H1 (cell line): ENCODE measurements at regions not wholly inside any gene's neighbourhood (a gene's known extent, or its start where the extent isn't known, plus 50 kb on each side); places are given as distances from the start of the nearest gene placed in this dataset.

Experiments used
- CTCF ChIA-PET: fragments of 300-600 bp; sonication (Branson Sonifier 250); formaldehyde crosslinking; loops from one replicate; lab custom pipeline; 2021; ENCODE audit not compliant: partially characterized antibody; lab: Charles Lee
- POLR2A ChIA-PET: fragments of 300-600 bp; sonication (Branson Sonifier 250); formaldehyde crosslinking; loops from one replicate; lab custom pipeline; 2021; ENCODE audit warnings: inconsistent platforms; ENCODE audit not compliant: partially characterized antibody; lab: Charles Lee
- DNase-seq, 2 experiments: peaks; one replicate each; pipeline versions ENCODE4 v3.0.0 to v3.0.0-alpha.2; 2010 to 2022; ENCODE audit warnings: low spot score in 2 of 2, low read depth in 1 of 2, mixed read lengths in 1 of 2
- FAIRE-seq: peaks from 2 replicates; lab custom pipeline; 2011; peaks lifted over from hg19 to GRCh38; lab: Jason Lieb, UNC
- H2AFZ ChIP-seq: 2 replicates; pipeline ENCODE4 v1.8.1; 2012; ENCODE audit warnings: low read length, inconsistent platforms
- H2AK5ac ChIP-seq: 2 replicates; pipeline ENCODE4 v1.6.1; 2013; ENCODE audit warnings: low read depth, low read length
- H2BK120ac ChIP-seq: replicated peaks from 2 replicates; pipeline ENCODE3; 2013; ENCODE audit warnings: low read depth, low read length, inconsistent platforms
- H2BK12ac ChIP-seq: 2 replicates; pipeline ENCODE4 v1.6.1; 2013; ENCODE audit warnings: low read depth, low read length
- H2BK15ac ChIP-seq: 2 replicates; pipeline ENCODE4 v1.6.1; 2013; ENCODE audit warnings: low read length
- H2BK20ac ChIP-seq: 2 replicates; pipeline ENCODE4 v1.6.1; 2013; ENCODE audit warnings: low read length
- H2BK5ac ChIP-seq: 2 replicates; pipeline ENCODE4 v1.6.1; 2013; ENCODE audit warnings: low read depth, low read length
- H3K14ac ChIP-seq: 2 replicates; pipeline ENCODE4 v1.6.1; 2013; ENCODE audit warnings: inconsistent platforms; ENCODE audit not compliant: insufficient read length
- H3K18ac ChIP-seq: 2 replicates; pipeline ENCODE4 v1.6.1; 2013; ENCODE audit warnings: low read length; ENCODE audit errors: extremely low read depth
- H3K23ac ChIP-seq: 2 replicates; pipeline ENCODE4 v1.6.1; 2013; ENCODE audit warnings: inconsistent platforms; ENCODE audit not compliant: insufficient read length
- H3K23me2 ChIP-seq: 2 replicates; pipeline ENCODE4 v1.6.1; 2013; ENCODE audit warnings: low read depth, low read length
- H3K27ac ChIP-seq: 2 replicates; pipeline ENCODE4 v1.6.1; 2011; ENCODE audit warnings: low read depth, low read length, inconsistent platforms
- H3K27me3 ChIP-seq, 4 experiments: replicated peaks in 1 of 4; 1 replicate in 1 of 4; 2 replicates in 3 of 4; pipeline versions ENCODE4 v1.6.1 to v1.8.1; 2011 to 2013; ENCODE audit warnings: low read length in 3 of 4, mild to moderate bottlenecking in 3 of 4, inconsistent platforms in 2 of 4, mixed read lengths in 2 of 4, moderate library complexity in 1 of 4; ENCODE audit not compliant: control insufficient read depth in 3 of 4, insufficient read depth in 3 of 4; ENCODE audit errors: extremely low read depth in 1 of 4
- H3K36me3 ChIP-seq, 4 experiments: 2 replicates each; pipeline versions ENCODE4 v1.6.1 to v1.8.1; 2011 to 2013; ENCODE audit warnings: mild to moderate bottlenecking in 4 of 4, low read length in 3 of 4, moderate library complexity in 2 of 4, control low read depth in 1 of 4, inconsistent platforms in 1 of 4; ENCODE audit not compliant: insufficient read depth in 4 of 4, control insufficient read depth in 2 of 4
- H3K4ac ChIP-seq: replicated peaks from 2 replicates; pipeline ENCODE3; 2013; ENCODE audit warnings: low read length, low read depth, mixed read lengths, inconsistent platforms; ENCODE audit not compliant: insufficient read length
- H3K4me1 ChIP-seq, 4 experiments: replicated peaks in 1 of 4; 1 replicate in 1 of 4; 2 replicates in 3 of 4; pipeline versions ENCODE4 v1.6.1 to v1.8.1; 2011 to 2013; ENCODE audit warnings: low read length in 3 of 4, inconsistent platforms in 2 of 4, mixed read lengths in 1 of 4; ENCODE audit not compliant: insufficient read depth in 4 of 4, control insufficient read depth in 3 of 4
- H3K4me2 ChIP-seq, 2 experiments: 2 replicates each; pipeline versions ENCODE4 v1.6.1 to v1.8.1; 2011 to 2013; ENCODE audit warnings: low read depth in 2 of 2, low read length in 2 of 2, control low read depth in 1 of 2, inconsistent platforms in 1 of 2, mild to moderate bottlenecking in 1 of 2; ENCODE audit not compliant: insufficient read depth in 1 of 2
- H3K4me3 ChIP-seq, 4 experiments: fragments of 200-600, 300-600 bp in 1 of 4; sonication (generic), shearing (Covaris generic), sonication (Bioruptor Twin) in 1 of 4; 2 replicates each; pipeline versions ENCODE4 v1.5.1 to v1.8.1; 2011 to 2016; ENCODE audit warnings: low read length in 4 of 4, low read depth in 3 of 4, control low read depth in 2 of 4, inconsistent platforms in 2 of 4, mild to moderate bottlenecking in 2 of 4, mixed read lengths in 1 of 4, moderate library complexity in 1 of 4; ENCODE audit not compliant: insufficient read depth in 2 of 4; ENCODE audit errors: extremely low read depth in 1 of 4
- H3K56ac ChIP-seq: replicated peaks from 2 replicates; pipeline ENCODE3; 2013; ENCODE audit warnings: low read depth, mild to moderate bottlenecking, mixed read lengths, low read length, inconsistent platforms; ENCODE audit not compliant: insufficient read length
- H3K79me1 ChIP-seq: 2 replicates; pipeline ENCODE4 v1.6.1; 2013; ENCODE audit warnings: low read depth, low read length, control low read depth
- H3K79me2 ChIP-seq, 2 experiments: 2 replicates each; pipeline versions ENCODE4 v1.6.1 to v1.8.1; 2012 to 2013; ENCODE audit warnings: low read length in 2 of 2, mild to moderate bottlenecking in 2 of 2, inconsistent platforms in 1 of 2; ENCODE audit not compliant: insufficient read depth in 2 of 2, control insufficient read depth in 1 of 2
- H3K9ac ChIP-seq, 4 experiments: replicated peaks in 1 of 4; 1 replicate in 1 of 4; 2 replicates in 3 of 4; pipeline versions ENCODE4 v1.6.1 to v1.8.1; 2011 to 2013; ENCODE audit warnings: low read depth in 3 of 4, low read length in 3 of 4, control low read depth in 2 of 4, mild to moderate bottlenecking in 2 of 4, moderate library complexity in 2 of 4, inconsistent platforms in 1 of 4; ENCODE audit errors: extremely low read depth in 1 of 4
- H3K9me3 ChIP-seq, 2 experiments: 2 replicates each; pipeline versions ENCODE4 v1.6.1 to v1.8.1; 2012 to 2013; ENCODE audit warnings: mild to moderate bottlenecking in 2 of 2, moderate library complexity in 2 of 2, control low read depth in 1 of 2, inconsistent platforms in 1 of 2, low read depth in 1 of 2, low read length in 1 of 2, mixed read lengths in 1 of 2; ENCODE audit not compliant: insufficient read depth in 2 of 2
- H4K20me1 ChIP-seq, 2 experiments: replicated peaks in 1 of 2; 2 replicates each; pipeline versions ENCODE3 to v1.8.1; 2011 to 2013; ENCODE audit warnings: inconsistent platforms in 2 of 2, low read length in 2 of 2, mild to moderate bottlenecking in 1 of 2; ENCODE audit not compliant: insufficient read depth in 2 of 2, control insufficient read depth in 1 of 2
- H4K5ac ChIP-seq: 2 replicates; pipeline ENCODE4 v1.6.1; 2013; ENCODE audit warnings: low read length, low read depth, mixed read lengths, inconsistent platforms; ENCODE audit not compliant: insufficient read length
- H4K8ac ChIP-seq: 2 replicates; pipeline ENCODE4 v1.8.0; 2013; ENCODE audit warnings: mild to moderate bottlenecking, moderate library complexity, low read length, inconsistent platforms; ENCODE audit not compliant: insufficient read depth; ENCODE audit errors: extremely low read depth
- H4K91ac ChIP-seq: replicated peaks from 2 replicates; pipeline ENCODE3; 2013; ENCODE audit warnings: low read length, mixed read lengths, inconsistent platforms; ENCODE audit not compliant: insufficient read length
- BCL11A ChIP-seq, 2 experiments: IDR thresholded peaks; one replicate each; pipeline ENCODE4 v1.6.1; 2011; ENCODE audit warnings: low read depth in 2 of 2, low read length in 2 of 2, mild to moderate bottlenecking in 2 of 2
- E2F6 ChIP-seq: IDR thresholded peaks from 2 replicates; pipeline ENCODE4 v1.6.1; 2012; ENCODE audit warnings: inconsistent platforms
- EZH2 ChIP-seq: fragments of 200-600 bp; sonication (generic); IDR thresholded peaks from 2 replicates; pipeline ENCODE4 v1.7.1; 2012; ENCODE audit warnings: low read depth, mild to moderate bottlenecking, moderate library complexity, low read length, inconsistent platforms; ENCODE audit not compliant: severe bottlenecking
- KDM4A ChIP-seq: IDR thresholded peaks from one replicate; pipeline ENCODE4 v1.7.1; 2012; ENCODE audit warnings: low read depth, mild to moderate bottlenecking, moderate library complexity, low read length, inconsistent platforms; ENCODE audit not compliant: severe bottlenecking
- PHF8 ChIP-seq: fragments of 200-600 bp; sonication (generic); conservative IDR thresholded peaks from 2 replicates; pipeline ENCODE4 v1.7.1; 2012; ENCODE audit warnings: low read depth, mild to moderate bottlenecking, inconsistent platforms, low read length, moderate library complexity
- POLR2A ChIP-seq, 2 experiments: IDR thresholded peaks; 1 replicate in 1 of 2; 2 replicates in 1 of 2; pipeline ENCODE4 v1.6.1; 2011; ENCODE audit warnings: low read depth in 2 of 2, low read length in 2 of 2, mild to moderate bottlenecking in 2 of 2; ENCODE audit errors: control extremely low read depth in 1 of 2
- POU5F1 ChIP-seq: IDR thresholded peaks from 2 replicates; pipeline ENCODE4 v1.6.1; 2011; ENCODE audit warnings: low read depth, mild to moderate bottlenecking, low read length, moderate library complexity
- RAD21 ChIP-seq, 2 experiments: IDR thresholded peaks in 1 of 2; conservative IDR thresholded peaks in 1 of 2; 2 replicates each; pipeline ENCODE4 v1.6.1; 2011; ENCODE audit warnings: low read depth in 2 of 2, low read length in 2 of 2, improper control_type of control experiment in 1 of 2, inconsistent platforms in 1 of 2, mild to moderate bottlenecking in 1 of 2, moderate library complexity in 1 of 2
- RFX5 ChIP-seq: IDR thresholded peaks from 2 replicates; pipeline ENCODE4 v1.6.1; 2011; ENCODE audit warnings: low read depth, low read length, improper control_type of control experiment, borderline replicate concordance
- SIN3A ChIP-seq, 2 experiments: IDR thresholded peaks in 1 of 2; conservative IDR thresholded peaks in 1 of 2; 2 replicates each; pipeline ENCODE4 v1.6.1; 2011 to 2012; ENCODE audit warnings: low read length in 2 of 2, improper control_type of control experiment in 1 of 2, low read depth in 1 of 2, mild to moderate bottlenecking in 1 of 2
- TAF1 ChIP-seq: IDR thresholded peaks from 2 replicates; pipeline ENCODE4 v1.6.1; 2011; ENCODE audit warnings: mild to moderate bottlenecking, low read depth, low read length
- TCF12 ChIP-seq: IDR thresholded peaks from 2 replicates; pipeline ENCODE4 v1.6.1; 2011; ENCODE audit warnings: low read depth, mild to moderate bottlenecking, low read length
- USF2 ChIP-seq: IDR thresholded peaks from 2 replicates; pipeline ENCODE4 v1.6.1; 2011; ENCODE audit warnings: low read length, improper control_type of control experiment
- WGBS, 2 experiments: shearing (Covaris generic) in 1 of 2; methylation state at CpG; one replicate each; pipeline versions ENCODE4 v1.1.6 to v1.1.7; 2013 to 2015; ENCODE audit warnings: low lambda C conversion rate in 2 of 2, mixed read lengths in 2 of 2, inconsistent platforms in 1 of 2, low coverage in 1 of 2, missing lambda C conversion rate in 1 of 2; ENCODE audit not compliant: insufficient replicate concordance in 2 of 2, insufficient coverage in 1 of 2, insufficient read length in 1 of 2; ENCODE audit errors: extremely low coverage in 1 of 2, missing lambda C conversion rate in 1 of 2; 5-methylcytosine and 5-hydroxymethylcytosine counted together

DNA sequence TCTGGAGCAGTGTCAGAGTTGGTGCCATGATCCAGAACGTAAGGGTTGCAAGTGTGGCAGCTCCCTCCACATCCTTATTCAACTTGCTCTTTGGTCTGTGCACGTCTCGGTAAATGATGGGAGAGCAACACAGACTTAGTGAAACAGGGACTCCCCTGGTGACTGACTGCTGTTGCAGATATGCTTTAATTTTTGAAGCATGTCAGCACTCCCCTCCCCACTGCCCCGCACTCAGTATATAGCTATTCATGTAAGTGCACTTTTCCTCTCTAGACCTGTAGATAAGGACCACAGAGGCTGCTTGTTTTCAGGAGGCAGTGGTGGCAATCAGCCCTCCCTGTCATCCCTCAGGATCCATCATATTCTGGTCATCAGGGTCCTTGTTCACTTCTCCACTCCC lies 470.9 kb downstream of the IRS2 start:
- CTCF ChIA-PET = no interaction called here
- H2BK12ac ChIP-seq = no peak overlapping the region
- POLR2A ChIA-PET = no interaction called here
- H3K23ac ChIP-seq = no peak overlapping the region
- no peak overlapping the region for H4K5ac ChIP-seq
- H2BK120ac ChIP-seq = no peak overlapping the region
- H3K36me3 ChIP-seq = no peaks in the 10 kb centered on the region
- no peaks in the 10 kb centered on the region for H3K23me2 ChIP-seq
- H2AK5ac ChIP-seq = no peak overlapping the region
- no peaks in the 10 kb centered on the region for H3K4me1 ChIP-seq
- no peak overlapping the region for H3K4me2 ChIP-seq
- no peaks in the 10 kb centered on the region for H3K27me3 ChIP-seq
- no peak overlapping the region for H2BK5ac ChIP-seq
- H3K9me3 ChIP-seq = peaks cover 0 to 21% of the 10 kb centered on the region in 2 experiments; a peak in 1 of 4 replicates
- H2BK20ac ChIP-seq = no peak overlapping the region
- DNase-seq (no peak), FAIRE-seq (no peak)
- no peak overlapping the region for H2AFZ ChIP-seq
- H3K14ac ChIP-seq = no peak overlapping the region
- no peaks in the 10 kb centered on the region for H3K79me2 ChIP-seq
- no peaks in the 10 kb centered on the region for H3K79me1 ChIP-seq
- no peak overlapping the region for H4K8ac ChIP-seq
- 91% methylated on average over 4 of the region's 4 CpGs; no CpG with 5 or more reads in 1 of the 2 experiments for WGBS, 2 experiments
- no peak overlapping the region for H3K27ac ChIP-seq
- H3K4me3 ChIP-seq = no peak overlapping the region; a peak in 1 of 8 replicates
- no peak overlapping the region for H2BK15ac ChIP-seq
- no peak overlapping the region for H3K56ac ChIP-seq
- no peak overlapping the region for H3K4ac ChIP-seq
- H3K18ac ChIP-seq = no peak overlapping the region
- H4K91ac ChIP-seq = no peak overlapping the region
- no peaks in the 10 kb centered on the region for H4K20me1 ChIP-seq
- no peak overlapping the region for H3K9ac ChIP-seq
- TF ChIP-seq TCF12 = no peak
- no peak for TF ChIP-seq BCL11A (IDR thresholded peaks at IDR 0.05; ENCODE audit: low read depth in 2 of 2, low read length in 2 of 2)
- no peak for TF ChIP-seq RAD21 (IDR thresholded peaks at IDR 0.05 in 1 of 2, conservative IDR thresholded peaks at IDR 0.05 in 1 of 2; ENCODE audit: low read depth in 2 of 2, low read length in 2 of 2)
- TF ChIP-seq USF2 = no peak
- no peak for TF ChIP-seq RFX5
- TF ChIP-seq POLR2A (IDR thresholded peaks at IDR 0.05; ENCODE audit: control extremely low read depth in 1 of 2, low read depth in 2 of 2, low read length in 2 of 2) = no peak
- no peak for TF ChIP-seq KDM4A
- no peak for TF ChIP-seq SIN3A (conservative IDR thresholded peaks at IDR 0.05 in 1 of 2, IDR thresholded peaks at IDR 0.05 in 1 of 2; ENCODE audit: low read depth in 1 of 2, low read length in 2 of 2)
- TF ChIP-seq TAF1 = no peak
- no peak for TF ChIP-seq E2F6
- TF ChIP-seq PHF8 = no peak
- no peak for TF ChIP-seq EZH2
- TF ChIP-seq POU5F1 = no peak
